ENCODE measurements at regions not wholly inside any gene's neighbourhood (a gene's known extent, or its start where the extent isn't known, plus 50 kb on each side); places are given as distances from the start of the nearest gene placed in this dataset.

DNA sequence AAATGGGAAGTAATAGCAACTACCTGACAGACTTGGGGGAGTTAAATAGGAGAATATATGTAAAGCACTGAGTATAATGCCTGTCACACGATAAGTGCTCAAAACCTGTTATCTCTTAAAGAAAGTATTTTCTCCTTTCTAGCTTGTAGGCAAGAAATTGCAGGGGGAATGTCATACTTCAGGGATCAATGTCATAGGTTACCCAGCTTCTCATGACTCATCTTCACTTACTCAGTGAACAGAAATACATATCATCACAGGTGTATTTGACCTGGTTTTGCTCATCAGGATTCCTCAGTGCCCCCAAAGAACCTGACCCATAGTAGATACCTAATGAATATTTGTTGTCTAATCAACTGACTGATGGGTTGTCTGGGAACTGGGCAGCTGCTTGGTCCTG lies 285.0 kb upstream of the ATP2B1 start:
- TF ChIP-seq CTCF (IDR thresholded peaks at IDR 0.05; ENCODE audit: low read depth, low read length, missing control alignments): no peak
- in situ Hi-C loops (cut with HindIII; ENCODE audit: low sequenced_read_pairs): no loop called here
- DNase-seq (ENCODE audit: low read depth): no peak
- no peak overlapping the region for H3K4me3 ChIP-seq (ENCODE audit: low read depth, low read length)

- no peak overlapping the region for H3K4me3 ChIP-seq (ENCODE audit: low read depth, low read length)
- in situ Hi-C loops (cut with HindIII; ENCODE audit: low sequenced_read_pairs): no loop called here
- no peak for TF ChIP-seq CTCF (IDR thresholded peaks at IDR 0.05; ENCODE audit: low read depth, low read length, missing control alignments)
- no peak for DNase-seq (ENCODE audit: low read depth)
Observed at GRCh38 chr12:89992668-89993451, 284.2 kb upstream of the ATP2B1 start.

DNA sequence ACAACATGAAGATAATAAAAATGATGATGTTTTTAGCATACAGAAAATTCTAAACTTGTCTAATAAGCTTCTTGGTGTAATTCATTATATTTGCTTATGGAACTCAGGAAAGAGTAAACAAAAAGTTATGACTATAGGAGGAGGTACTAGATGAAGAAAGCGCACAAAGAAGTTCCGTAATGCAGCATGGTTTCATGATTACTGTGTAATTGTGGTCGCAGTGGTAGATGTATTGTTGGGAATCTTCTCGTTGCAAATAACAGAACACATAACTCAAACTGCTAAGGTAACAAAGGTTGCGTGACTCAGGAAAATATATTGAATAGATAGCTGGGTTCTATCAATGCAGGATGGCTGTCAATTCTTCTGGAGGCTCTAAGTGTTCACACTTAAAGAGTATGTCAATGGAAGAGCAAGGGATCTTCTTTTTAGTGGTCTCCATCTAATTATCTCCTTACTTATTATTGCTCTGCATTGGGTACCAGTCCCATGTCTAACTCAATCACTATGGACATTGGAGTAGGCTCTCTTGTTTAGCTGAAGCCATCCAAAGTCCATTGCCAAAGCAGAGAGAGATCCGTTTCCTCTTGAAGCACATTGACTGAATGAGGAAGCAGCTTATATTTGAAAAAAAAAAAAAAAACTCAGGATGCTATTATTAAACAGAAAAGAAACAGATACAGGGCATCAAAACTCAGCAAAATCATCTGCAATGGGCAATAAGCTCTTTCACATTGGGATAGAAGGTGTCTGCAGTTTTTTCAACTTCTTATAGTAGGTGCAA lies 283.4 kb upstream of the ATP2B1 start:
- TF ChIP-seq CTCF (IDR thresholded peaks at IDR 0.05; ENCODE audit: low read depth, low read length, missing control alignments): no peak
- no peak for DNase-seq (ENCODE audit: low read depth)
- in situ Hi-C loops (cut with HindIII; ENCODE audit: low sequenced_read_pairs): no loop called here

DNA sequence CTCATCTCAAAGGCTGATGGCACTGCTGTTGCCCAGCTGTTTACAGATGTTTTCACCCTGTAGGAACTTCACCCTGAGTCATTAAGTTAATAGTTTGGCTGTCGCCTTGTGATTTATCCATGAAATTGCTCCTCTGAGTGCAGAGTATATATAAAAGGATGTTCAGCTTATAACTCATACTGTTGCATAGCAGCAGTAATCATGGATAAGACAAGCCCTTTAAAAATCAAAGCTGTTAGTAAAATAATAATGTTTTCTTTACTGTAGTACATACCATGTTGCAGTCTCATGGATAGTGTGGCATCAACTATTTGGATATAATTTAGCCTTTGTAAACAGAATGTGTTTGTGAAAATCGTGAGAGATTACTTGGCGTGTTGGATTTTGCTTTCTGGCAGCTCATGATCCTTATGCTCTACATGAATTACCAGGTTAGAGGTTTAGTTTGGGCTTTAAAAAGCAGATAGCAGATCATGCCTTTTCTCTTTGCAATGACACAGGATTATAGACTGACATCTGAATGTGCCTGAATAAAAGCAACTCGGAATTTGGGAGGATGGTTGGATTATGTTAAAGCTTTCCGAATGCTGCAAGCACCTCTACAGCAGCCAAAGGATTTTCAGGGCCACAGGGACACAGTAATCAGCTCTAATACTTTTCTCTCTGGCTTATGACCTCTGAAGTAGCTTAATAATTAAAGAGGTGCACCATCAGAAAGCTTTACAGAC lies 279.7 kb upstream of the ATP2B1 start:
- no peak for TF ChIP-seq CTCF (IDR thresholded peaks at IDR 0.05; ENCODE audit: low read depth, low read length, missing control alignments)
- no peak overlapping the region for H3K4me3 ChIP-seq (ENCODE audit: low read depth, low read length)
- no peak for DNase-seq (ENCODE audit: low read depth)
- in situ Hi-C loops (cut with HindIII; ENCODE audit: low sequenced_read_pairs): no loop called here

More for the DNA sequence above, 283.4 kb upstream of the ATP2B1 start:
- H3K4me3 ChIP-seq (ENCODE audit: low read depth, low read length): no peak overlapping the region

GRCh38 chr12:89985935-89986334 lies 277.3 kb upstream of the ATP2B1 start:
- no peak overlapping the region for H3K4me3 ChIP-seq (ENCODE audit: low read depth, low read length)
- no peak for TF ChIP-seq CTCF (IDR thresholded peaks at IDR 0.05; ENCODE audit: low read depth, low read length, missing control alignments)
- DNase-seq (ENCODE audit: low read depth): no peak
- in situ Hi-C loops (cut with HindIII; ENCODE audit: low sequenced_read_pairs): no loop called here

DNA sequence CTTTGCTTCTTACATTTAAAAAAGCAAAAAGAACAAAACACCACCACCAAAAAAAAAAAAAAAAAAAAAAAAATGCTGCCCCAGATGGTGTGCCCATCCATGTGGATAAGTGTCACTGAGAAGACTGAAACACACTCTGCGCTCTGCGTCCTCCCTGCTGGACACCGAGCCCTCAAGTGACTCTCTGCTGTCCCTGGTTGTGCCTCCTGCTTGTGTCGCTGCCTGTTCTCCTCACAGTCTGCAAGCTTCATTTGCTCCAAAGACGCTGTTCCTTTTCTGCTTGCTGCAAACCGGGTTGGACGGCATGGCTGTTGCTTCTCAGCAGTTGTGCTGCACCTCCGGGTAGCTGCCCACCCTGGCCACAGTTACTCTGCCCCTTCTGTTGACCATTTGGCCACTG lies 276.2 kb upstream of the ATP2B1 start:
- no peak overlapping the region for H3K4me3 ChIP-seq (ENCODE audit: low read depth, low read length)
- DNase-seq (ENCODE audit: low read depth): no peak
- in situ Hi-C loops (cut with HindIII; ENCODE audit: low sequenced_read_pairs): no loop called here
- no peak for TF ChIP-seq CTCF (IDR thresholded peaks at IDR 0.05; ENCODE audit: low read depth, low read length, missing control alignments)

All from astrocyte of the cerebellum (primary cell).